Tongue (tissue), 1 donor: ENCODE measurements at regions not wholly inside any gene's neighbourhood (a gene's known extent, or its start where the extent isn't known, plus 50 kb on each side); places are given as distances from the start of the nearest gene placed in this dataset.
A peak's percentile ranks its signal among the peaks of the same experiment; 100 is the strongest.

ENCODE experiments used
- DNase-seq: peaks from one replicate; pipeline ENCODE4 v3.0.0-alpha.2; 2015

DNA sequence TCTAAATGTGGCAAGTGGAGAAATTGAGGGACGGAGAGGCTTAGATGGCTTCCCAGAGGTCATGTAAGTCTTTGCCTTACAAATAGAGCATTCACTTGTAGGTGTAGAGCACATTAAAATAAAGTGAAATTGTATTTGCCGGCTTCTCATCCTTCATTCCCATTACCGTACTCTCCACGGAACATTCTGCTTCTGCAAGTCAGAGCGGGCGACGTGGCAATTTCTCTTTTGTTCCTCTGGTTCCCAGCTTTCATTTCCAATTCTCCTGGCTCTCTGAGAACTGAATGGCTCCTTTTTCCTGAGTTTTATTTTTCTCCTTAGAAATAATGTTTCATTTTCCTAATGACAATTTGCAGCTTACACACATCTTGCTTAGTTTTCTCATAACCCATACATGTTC is 51.3 kb upstream of the PFKP start:
- DNase-seq: no peak

DNA sequence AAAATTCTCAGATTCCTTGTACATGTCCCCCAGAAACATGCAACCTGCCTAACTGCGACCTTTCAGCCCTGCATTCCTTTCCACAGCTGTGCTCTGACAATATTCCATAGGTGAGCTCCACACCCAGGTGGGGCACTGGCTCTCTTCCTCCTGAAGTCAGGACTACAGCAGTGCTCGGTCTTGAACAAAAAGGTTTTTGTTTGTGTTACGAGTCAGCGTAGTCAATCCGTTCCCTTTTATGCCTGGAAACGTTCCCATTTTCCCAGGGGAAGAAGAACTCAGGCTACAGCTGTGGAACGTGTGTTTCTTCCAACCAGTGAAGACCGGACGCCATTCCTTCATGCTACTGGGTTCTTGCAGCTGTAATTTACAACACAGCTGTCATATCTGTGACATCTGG is 52.4 kb upstream of the PFKP start:
- DNase-seq: peak; percentile 73

DNA sequence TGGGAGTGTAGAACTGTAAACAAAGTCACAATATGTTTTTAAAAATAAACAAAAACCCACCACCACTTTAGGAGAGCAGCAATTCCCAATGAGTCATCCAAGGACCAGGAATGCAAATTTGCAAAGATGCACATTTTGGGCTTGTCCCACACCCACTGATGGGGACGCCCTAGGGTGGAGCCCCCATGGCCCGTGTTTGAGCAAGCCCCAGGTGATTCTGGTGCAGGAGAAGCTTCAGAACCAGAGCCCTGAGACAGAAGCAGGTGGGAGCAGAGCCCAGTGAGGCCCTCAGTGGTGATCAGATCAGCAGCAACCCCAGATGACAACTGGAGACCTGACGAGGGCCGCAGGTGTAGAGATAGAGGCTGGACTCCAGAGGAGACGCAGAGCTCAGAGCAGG is 55.1 kb upstream of the PFKP start:
- no peak for DNase-seq

DNA sequence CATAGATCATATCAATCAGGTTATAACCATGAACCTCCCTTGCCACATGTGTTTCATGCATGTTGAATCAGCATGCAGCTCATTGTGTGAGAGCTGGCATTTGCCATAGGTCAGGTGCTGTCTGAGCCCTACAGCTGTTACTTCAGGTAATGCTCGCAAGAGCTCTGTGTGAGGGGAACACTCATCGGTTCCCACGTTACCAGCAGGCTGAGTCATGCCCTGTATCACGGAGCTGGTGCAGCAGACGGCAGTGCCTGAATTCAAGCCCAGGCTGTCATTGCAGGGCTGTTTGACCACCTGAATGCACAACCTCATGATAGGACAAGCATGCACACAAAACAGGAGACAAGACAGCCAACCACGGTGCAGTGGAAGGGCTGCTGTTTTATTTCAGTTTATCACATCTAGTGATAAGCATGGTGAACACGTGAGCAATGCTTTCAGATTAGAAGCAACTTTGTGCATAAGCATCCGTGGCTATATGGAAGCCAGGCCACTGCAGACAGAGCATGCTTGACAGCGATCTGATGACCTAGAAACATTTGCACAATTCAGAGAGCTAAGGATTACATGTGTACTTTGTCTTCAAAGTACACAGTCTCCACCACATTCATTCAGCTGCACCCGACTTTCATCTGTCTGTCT is 56.4 kb upstream of the PFKP start:
- DNase-seq: no peak

DNA sequence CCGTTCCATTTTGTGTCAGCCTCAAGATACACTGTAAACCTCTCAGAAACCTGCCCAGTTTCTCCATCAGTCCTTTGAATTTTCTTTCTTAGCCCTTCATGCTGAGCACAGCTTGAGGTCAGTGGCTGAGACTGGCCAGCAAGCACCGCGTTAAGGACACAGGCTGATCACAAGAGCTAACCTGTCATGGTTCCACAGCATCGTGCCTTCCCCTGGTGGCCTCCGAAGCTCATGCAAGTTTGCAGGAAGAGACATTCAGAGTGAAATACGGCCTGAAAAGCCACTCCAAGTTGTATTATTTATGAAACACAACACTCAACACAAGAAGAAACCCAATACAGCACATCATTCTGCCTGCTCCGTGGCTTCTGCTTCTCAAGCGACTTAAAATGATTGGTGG is 57.0 kb upstream of the PFKP start:
- no peak for DNase-seq

DNA sequence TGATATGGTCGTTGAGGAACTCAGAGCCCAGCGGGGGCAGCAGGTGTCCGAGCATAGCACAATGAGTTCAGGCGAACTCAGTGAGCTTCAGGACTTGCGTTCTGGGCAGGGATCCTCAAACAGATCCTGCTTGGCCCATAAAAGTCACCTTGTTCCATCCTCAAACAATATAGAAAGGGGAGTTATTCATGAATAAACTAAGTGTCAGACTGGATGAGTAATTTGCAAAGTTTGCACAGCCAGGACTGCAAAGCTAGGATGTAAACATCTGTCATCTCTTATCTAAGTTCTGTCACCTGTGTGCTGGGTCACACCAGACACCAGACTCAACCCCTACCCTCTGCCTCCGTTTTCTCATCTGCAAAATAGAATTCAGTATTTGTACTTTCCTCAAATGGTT is 58.0 kb upstream of the PFKP start:
- DNase-seq: no peak

DNA sequence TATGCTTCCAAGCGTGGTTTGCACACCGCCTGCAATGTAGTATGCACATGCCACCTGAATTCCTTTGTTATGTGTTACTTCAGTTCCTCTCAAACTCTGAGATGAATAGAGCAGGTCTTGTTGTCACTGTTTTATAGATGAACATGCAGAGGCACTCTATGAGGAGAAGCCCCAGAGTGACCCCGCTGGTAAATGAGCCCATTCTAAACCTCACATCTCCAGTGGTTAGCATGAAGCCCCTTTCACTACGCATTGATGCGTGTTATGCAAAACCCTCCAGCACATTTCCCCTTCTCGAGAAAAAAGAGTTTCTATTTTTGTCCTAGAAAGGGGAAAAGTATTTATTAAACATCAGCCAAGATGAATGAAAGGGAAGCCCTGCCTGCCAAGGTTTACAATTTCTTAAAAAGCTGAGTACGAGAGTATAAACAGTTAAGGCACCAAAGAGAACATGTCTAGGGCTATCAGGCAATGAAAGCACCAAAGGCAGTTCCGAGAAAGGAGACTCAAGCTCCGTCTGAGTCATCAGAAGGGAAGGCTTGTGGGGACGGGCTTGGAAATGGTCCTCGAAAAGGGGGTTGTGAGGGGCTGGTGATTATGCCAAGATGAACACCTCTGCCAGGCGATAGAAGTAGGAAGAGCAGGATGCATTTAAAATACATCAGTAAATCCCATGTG is 58.7 kb upstream of the PFKP start:
- peak; percentile 13 for DNase-seq

DNA sequence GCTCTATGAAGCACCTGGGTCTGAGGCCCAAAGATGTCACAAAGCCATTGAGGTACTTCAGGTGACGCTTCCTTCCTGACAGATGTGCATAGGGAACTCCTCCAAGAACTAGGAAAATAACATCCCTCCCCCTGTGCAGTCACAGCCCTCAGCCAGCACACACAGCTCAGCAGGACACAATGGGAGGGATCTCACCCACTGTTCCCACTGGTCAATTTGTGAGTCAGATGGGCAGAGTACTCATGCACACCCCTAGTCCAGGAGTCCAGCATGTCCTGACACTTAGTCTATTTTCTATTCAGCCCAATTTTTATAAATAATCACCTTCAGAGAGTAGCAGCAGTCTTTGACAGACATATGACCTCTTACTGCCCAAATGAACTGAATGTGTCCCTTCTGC is 60.7 kb upstream of the PFKP start:
- no peak for DNase-seq

DNA sequence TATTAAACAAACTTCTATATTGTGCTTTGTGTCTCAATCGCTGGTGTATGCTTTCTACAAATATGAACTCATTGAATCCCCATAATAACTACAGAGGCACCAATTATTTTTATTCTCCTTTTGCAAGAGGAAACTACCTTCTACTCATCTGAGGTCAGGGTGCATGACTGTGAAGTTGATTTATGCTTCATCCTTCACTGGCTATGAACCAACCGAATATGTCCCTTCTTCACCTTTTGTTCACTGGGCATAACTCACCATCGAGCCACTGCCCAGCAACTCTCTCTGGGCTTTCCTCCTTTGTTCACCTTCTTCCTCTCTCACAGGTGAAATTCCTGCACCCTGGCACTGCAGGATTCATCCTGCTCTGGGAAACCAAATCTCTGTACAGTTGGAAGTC is 61.3 kb upstream of the PFKP start:
- no peak for DNase-seq

DNA sequence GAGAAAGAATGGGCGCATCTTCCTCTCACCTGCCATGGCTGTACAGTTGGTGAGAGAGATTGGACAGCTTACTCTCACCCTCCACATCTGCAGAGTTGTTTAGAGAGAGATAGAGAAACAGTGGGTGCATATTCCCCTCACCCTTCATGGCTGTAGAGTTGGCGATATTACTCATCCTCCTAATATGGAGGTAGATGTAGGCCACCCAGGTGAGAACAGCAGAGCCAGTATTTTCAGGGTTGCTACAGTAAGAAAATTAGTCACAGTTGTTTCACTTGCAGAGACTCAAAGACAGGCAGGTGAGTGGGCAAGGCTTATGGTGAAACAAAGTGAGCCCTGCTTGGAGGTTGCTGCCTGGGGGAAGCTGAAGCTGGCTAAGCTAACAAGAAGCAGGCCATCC is 65.0 kb upstream of the PFKP start:
- DNase-seq: no peak

DNA sequence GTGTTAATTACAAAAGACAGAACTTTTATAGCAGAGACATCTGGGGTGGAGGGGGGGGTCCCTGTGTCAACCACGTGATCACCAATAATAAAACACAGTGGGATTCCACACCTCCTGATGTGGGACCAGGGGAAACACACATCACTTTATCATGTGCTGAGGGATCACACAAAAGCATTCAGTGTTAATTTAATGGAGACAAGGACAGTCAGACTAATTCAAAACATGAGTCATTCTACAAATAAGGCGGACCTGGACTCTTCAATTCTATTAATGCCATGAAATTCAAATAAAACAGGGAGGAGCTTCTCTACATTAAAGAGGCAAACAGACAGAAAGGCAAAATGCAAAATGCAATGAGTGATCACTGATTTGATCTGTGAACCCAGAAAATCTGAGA is 67.3 kb upstream of the PFKP start:
- DNase-seq: no peak

DNA sequence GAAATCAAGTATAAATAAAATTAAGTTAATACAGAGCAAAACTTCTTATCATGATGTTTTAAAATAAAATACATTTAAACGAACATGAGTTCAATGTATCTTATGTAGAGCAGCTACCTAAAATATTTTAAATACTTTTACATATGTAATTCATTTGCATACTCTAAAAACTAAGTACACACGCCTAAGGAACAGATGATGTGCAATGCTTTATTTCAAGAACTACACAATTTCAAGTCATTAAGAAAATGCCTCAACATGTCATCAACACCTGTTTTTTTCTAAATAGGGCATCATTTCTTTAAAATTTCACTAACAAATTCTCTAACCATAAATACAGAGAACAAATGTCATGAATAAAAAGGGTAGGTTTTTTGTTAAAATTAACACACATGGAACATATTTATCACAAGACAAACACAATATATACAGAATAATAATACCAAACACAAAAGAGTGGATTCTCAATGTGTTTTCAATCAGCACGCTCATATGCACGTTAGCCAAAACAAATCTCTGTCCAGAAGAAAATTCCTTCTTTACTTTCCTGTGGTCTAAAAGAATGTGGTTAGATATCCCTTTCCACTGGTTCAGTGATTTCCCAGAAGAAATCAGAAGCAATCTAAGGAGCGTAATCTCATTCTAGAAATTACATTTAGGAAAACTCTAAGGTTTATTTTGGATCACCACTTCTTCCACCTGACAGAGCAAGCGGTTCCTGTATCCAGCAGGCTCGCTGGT is 73.0 kb upstream of the PFKP start:
- DNase-seq: peak; percentile 40

DNA sequence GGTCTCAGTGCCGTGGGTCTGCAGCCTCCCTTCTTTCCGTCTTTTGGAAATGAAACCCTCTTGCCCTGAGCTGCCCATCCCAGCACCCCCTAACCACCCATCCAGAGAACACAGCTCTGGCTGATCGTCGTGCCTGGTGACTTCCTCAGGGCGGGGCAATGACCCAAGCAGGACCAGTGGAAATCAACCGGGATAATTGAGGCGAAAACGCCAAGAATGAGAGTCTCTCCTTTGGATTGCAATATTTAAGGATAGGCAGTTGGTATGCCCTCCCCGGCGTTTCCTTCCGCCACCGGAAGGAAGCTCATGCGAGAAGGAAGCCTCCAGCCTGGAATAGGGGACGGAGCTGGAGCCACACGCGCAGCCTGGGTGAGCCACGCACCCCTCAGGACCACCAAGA is 73.7 kb upstream of the PFKP start:
- DNase-seq: no peak

DNA sequence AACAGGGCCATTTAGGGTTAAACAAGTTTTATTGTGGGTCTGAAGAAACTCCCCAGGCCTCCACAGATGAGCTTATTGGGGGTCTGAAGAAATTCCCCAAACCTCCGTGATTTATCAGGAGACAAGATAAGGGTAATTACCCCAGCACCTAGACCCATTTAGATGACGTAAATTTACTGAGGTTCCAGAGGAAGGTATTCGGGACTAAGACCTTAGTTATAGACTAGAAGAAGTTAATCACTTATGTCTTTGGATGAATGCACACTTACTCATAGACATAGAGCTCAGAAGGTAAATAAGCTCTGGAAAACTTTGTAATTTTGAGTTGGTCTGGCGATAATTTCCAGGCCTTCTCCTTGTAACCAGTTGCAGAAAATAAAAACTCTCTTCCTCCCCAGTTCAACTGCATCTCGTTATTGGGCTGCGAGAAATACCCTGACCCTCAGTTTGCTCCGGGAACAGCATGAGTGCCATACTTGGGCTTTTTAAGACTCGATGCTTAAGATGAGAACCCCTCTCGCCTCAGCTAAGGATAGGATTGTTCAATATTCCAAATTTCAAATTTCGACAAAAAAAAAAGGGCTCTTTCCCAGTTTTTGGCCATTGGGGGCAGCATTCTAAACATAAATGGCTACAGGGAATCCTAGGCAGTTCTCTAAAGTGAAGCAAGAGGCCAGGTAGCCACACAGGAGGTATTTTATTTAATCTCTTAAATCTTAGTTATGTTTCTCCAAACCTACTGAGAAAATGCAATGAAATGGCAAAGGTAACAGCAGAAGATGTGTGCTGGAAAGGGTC is 74.7 kb upstream of the PFKP start:
- DNase-seq: no peak

DNA sequence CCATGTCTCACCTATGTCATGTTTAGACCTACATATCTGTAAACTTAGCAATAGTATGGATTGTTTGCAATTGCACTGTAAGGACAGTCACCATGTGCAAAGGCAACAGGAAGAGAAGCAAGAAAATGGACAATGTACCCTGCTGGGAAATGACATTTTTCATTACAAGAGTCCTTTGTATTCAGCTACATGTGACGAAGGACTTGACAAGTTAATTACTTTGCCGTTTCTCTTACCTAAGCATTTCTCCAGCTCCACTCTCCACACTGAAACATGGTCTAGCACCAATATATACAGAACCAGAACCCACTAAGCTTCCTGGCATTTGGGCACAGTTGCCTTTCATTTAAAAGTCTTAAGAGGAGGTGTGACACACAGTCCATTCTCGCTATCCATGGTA is 76.6 kb upstream of the PFKP start:
- DNase-seq: no peak

DNA sequence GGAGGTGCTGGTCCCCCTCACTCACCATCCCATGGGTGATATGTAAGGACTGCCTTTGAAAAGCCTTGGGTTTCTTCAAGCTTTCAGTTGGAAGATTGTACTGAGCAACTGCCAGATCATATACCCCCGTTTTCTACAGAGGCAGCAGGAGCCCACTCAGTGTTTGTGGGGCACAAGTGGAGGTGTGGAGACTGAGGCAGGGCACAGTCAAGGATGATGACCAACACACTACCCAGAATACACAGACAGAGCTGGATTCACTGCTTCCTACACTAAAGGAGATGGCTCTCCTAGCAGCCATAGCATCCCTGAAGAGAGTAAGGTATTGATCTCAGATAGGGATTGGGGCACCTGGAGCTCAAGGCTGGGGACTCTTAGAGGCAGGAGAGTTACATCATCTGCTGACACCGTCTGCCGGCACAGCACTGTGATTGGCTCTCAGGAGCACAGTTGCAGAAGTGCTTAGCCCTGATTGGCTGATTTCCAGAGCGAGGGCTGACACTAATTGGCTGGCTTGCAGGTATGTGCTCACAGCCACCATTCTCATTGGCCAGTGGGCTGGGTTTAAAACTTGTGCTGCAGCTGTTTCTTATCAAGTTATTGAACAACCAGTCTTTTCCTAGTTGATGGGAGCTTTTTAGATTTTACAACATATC is 77.9 kb upstream of the PFKP start:
- DNase-seq: no peak

DNA sequence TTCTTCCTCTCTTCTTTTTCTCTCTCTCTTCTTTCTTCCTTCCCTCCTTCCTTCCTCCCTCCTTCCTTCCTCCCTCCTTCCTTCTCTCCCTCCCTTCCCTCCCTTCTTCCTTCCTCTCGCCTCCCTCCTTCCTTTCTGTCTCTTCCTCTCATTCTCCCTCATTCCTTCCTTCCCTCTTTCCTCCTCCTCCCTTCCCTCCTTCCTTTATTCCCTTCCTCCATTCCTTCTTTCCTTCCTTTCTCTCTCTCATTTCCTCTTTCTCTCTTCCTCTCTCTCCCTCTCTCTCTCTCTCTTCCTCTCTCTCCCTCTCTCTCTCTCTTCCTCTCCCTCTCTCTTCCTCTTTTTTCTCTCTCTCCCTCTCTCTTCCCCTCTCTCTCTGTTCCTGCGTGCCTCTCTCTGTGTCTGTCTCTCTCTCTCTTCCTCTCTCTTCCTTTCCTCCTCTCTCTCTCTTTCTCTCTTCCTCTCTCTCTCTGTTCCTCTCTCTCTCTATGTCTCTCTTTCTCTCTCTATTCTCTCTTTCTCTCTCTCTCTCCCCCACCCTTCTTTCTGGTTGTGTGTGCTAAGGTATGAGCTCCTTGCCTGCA is 80.1 kb upstream of the PFKP start:
- DNase-seq: no peak

DNA sequence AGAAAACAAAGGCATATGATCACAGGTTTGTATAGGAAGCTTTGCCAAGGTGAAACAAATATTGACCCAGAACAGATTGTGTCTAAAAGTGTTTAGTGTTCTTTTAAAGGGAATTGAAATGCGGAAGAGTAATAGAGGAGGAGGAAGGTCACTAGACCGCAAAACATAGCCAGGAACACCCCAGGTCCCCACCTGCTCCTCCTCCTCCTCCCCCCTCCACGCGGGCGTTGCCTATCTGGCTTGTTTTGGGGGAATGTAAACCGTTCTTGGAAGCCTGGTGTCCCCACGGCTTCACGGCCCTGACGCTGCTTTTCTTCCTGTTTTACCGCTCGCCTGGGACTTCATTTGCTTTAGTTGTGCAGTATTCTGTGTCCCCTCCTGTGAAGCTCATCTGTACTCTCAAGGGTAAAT is 81.0 kb upstream of the PFKP start:
- DNase-seq: peak; percentile 21

DNA sequence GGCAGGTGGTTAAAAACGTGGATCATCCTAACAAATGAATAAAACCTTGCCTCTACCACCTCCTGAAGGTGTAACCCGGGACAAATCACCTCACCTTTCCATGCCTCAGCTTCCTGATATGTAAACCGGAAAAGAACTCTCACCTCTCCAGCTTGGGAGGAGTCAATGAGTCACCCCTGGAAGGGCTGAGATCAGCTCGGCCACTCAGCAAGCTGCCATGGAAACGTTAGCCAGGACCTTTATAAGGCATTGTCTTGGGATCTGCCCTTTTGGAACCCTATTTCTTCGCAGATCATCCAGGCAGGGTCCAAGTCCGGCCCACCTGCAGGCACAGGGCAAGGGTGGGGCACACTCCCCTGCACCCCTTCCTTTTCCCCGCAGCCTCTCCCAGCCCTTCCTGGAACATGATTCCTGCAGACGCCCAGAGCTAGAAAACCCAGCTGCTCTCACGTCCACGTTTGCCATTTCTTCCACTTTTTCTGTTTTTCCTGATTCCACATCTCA is 81.6 kb upstream of the PFKP start:
- no peak for DNase-seq

DNA sequence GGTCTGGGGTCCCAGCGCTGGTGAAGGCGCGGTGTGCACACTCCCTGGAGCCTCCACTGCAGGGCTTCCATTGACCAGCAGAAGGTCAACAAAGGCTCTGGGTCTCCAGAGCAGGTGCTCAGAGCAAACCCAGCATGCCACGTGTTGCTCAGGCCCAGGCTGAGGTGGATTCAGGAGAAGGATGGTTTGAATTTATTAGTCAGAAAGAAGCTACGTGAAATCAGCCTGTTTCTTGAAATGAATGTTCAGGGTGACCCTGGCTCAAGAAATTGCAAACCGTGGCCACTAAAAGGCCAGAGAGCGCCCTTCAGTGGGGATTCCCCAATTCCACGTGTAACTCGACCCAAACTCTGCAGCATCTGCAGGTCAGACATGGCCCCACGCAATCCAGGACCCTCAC is 82.7 kb upstream of the PFKP start:
- DNase-seq: no peak

DNA sequence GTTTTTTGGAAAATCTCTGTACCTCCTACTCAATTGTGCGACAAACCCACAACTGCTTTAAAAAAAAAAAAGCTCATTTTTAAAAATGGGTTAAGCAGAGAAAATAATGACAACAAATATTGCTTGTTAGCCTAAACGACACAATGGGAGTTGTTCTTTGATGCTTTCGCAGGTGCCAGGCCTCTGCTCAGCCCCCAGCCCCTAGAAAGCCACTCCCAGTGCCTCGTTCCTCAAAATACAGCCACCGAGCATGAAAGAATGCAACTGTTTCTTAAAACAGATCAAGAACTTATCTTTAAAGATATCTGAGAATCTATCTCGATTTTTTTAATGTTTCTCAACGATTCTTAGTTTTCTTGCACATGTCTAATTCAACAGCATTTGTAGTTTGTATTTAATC is 85.2 kb upstream of the PFKP start:
- no peak for DNase-seq

DNA sequence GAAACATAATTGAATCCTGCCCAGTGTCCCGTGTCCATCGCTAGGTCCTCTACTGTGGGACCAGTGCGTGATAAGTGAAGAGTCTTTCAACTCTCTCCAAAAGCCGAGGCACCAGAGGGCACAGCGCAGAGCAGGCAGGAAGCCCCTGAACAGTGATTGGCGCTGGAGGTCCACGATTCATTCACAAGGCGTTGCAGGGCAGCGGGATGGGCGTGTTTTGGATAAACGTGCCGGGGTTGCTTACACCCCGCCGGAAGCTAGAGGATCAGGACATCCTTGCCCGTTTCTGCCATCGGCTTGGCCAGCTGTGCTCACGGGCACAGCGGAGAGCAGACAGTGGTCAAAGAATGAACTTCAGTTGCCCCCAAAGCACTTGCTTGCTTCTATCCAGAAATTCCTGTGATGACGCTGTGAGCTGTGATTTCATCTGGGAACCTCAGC is 86.0 kb upstream of the PFKP start:
- no peak for DNase-seq
